LNCaP clone FGC (cell line): ENCODE measurements at regions not wholly inside any gene's neighbourhood (a gene's known extent, or its start where the extent isn't known, plus 50 kb on each side); places are given as distances from the start of the nearest gene placed in this dataset.

Experiments used
- DNase-seq: peaks from one replicate; pipeline ENCODE4 v3.0.0-alpha.2; 2011; ENCODE audit warnings: low read depth
- H3K4me3 ChIP-seq: 2 replicates; pipeline ENCODE4 v1.5.1; 2011; ENCODE audit warnings: mild to moderate bottlenecking, low read depth, low read length, control low read depth
- TF ChIP-seq, protein P1 (sequence below): IDR thresholded peaks from 2 replicates; pipeline ENCODE4 v1.5.1; 2012; ENCODE audit warnings: mild to moderate bottlenecking; ENCODE audit not compliant: control insufficient read depth, insufficient read depth; ENCODE audit errors: extremely low read depth

DNA sequence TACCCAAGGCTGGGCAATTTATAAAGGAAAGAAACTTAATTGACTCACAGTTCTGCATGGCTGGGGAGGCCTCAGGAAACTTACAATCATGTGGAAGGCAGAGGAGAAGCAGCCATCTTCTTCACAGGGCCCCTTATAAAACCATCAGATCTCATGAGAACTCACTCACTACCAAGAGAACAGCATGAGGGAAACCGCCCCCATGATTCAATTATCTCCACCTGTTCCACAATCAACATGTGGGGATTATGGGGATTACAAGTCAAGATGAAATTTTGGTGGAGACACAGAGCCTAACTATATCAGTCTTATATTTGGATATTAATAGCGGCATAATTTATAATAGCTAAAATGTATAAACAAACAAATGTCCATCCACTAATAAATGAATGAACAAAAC lies 1123.7 kb upstream of the NCAM2 start:
- TF ChIP-seq, protein P1, sequence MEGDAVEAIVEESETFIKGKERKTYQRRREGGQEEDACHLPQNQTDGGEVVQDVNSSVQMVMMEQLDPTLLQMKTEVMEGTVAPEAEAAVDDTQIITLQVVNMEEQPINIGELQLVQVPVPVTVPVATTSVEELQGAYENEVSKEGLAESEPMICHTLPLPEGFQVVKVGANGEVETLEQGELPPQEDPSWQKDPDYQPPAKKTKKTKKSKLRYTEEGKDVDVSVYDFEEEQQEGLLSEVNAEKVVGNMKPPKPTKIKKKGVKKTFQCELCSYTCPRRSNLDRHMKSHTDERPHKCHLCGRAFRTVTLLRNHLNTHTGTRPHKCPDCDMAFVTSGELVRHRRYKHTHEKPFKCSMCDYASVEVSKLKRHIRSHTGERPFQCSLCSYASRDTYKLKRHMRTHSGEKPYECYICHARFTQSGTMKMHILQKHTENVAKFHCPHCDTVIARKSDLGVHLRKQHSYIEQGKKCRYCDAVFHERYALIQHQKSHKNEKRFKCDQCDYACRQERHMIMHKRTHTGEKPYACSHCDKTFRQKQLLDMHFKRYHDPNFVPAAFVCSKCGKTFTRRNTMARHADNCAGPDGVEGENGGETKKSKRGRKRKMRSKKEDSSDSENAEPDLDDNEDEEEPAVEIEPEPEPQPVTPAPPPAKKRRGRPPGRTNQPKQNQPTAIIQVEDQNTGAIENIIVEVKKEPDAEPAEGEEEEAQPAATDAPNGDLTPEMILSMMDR: no peak
- no peak for DNase-seq
- no peak overlapping the region for H3K4me3 ChIP-seq

DNA sequence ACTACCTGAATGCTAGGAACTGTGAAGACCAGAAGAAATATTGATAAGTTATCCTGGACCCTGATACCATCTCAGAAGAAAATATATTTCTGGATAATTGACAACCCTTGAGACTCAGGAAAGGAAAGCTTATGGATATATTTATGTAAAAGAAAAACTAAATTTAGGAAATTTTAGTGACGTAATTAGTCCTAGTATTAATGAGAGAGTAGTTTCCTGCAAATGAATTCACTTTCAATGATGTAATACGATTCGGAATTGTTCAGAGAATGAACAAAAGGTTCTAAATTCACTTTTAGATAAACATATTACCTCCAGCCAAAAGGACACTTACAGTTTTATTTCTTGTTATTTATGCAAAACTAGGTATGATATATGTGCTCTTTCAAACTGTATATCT lies 1120.1 kb upstream of the NCAM2 start:
- no peak overlapping the region for H3K4me3 ChIP-seq
- no peak for DNase-seq
- TF ChIP-seq, protein P1: no peak

DNA sequence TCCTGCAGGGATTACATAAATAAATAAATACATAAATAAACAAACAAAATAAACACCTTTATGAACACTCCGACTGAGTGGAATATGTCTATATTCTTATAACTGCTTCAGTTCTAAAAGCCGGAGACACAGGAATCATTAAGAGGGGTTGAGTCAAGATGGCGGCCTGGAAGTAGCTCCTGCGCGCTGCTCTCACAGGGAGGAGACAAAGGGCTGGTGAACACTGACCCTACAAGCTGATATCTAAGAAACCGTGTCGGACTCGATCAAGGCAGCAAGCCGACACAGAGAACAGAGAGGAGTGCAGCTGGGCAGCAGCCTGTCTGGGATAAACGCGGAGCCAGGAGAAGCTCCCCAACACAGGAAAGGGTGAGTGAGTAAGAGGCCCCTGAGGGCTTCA lies 1098.6 kb upstream of the NCAM2 start:
- DNase-seq: no peak
- TF ChIP-seq, protein P1: no peak
- no peak overlapping the region for H3K4me3 ChIP-seq

DNA sequence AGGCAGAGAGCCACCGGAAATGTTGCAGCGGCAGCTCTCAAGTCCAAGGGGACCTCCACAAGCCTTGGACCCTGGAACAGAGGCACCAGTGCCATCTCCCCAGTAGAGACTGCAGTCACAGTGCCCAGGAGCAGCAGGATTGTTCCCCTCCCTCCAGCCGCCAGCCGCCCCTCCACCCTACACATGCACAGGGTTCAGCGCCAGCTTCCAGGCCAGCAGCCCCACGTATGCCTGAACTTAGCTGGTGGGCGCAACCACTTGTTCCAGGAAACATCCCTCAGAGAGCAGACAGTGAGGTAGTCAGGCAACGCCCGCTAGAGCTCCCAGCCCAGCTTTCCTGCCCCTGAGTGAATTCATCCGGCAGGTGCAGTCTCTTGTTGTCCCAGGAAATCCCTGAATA lies 1098.1 kb upstream of the NCAM2 start:
- no peak for DNase-seq
- TF ChIP-seq, protein P1: no peak
- no peak overlapping the region for H3K4me3 ChIP-seq

DNA sequence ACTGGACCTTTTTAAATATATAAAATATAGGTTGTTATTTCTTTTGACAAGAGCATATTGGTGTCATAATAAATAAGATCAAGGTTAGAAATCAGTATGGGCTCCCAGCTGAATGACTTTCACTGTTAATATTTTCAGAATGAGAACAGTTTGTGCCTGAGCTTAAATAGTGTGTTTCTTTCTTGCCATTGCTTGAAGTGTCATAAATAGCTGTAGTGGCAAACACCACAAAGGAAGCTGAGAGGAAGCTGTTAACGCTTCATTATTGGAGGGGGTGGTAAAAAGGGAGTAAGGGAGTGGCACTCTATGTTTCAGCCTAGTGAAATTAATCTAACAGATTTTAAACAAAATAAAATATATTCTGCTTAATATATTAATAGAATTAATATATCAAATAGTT lies 1089.8 kb upstream of the NCAM2 start:
- no peak overlapping the region for H3K4me3 ChIP-seq
- TF ChIP-seq, protein P1: no peak
- DNase-seq: no peak

DNA sequence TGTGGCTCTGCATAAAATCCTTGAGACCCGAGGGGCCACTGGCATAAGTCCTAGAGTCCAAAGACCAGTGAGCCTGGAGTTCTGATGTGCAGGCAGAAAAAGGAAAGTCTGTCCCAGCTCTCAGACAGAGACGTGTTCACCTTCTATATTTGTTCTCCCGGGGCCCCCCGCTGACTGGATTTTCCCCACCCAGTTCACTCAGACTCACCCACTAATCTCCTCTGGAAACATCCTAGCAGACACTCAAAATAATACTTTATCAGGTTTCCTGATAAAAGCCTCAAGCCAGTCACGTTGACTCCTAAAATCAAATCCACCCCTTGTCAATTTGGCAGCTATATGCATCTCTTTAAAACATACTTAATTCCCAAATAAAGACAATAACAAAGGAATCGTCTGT lies 1084.2 kb upstream of the NCAM2 start:
- TF ChIP-seq, protein P1: no peak
- H3K4me3 ChIP-seq: no peak overlapping the region
- DNase-seq: no peak

DNA sequence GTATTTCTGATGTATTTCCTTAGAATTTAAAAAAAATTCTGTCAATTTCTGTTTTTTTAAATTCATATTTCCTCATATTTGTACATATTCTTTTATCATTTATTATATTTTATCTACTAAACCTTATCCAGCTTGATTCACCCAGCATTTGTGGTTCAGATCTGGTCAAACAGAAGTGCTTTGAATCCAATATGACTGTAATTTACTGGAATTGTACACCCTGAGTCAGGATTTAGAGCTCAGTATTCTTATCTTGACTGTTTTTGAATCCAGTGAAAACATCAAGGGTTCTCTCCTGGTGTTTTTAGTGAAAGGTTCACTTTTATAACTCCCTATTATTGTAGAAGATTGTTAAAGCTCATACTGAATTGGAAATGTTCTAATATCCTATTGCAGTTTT lies 1077.0 kb upstream of the NCAM2 start:
- no peak for DNase-seq

More for the DNA sequence above, 1077.0 kb upstream of the NCAM2 start:
- TF ChIP-seq, protein P1: no peak
- H3K4me3 ChIP-seq: no peak overlapping the region
